T1000 (cell line): ENCODE measurements at regions not wholly inside any gene's neighbourhood (a gene's known extent, or its start where the extent isn't known, plus 50 kb on each side); places are given as distances from the start of the nearest gene placed in this dataset.
A peak's percentile ranks its signal among the peaks of the same experiment; 100 is the strongest.

ENCODE experiments used
- DNase-seq: peaks from one replicate; lab custom pipeline; 2025; ENCODE audit warnings: mixed read lengths; lab: John Stamatoyannopoulos, UW

DNA sequence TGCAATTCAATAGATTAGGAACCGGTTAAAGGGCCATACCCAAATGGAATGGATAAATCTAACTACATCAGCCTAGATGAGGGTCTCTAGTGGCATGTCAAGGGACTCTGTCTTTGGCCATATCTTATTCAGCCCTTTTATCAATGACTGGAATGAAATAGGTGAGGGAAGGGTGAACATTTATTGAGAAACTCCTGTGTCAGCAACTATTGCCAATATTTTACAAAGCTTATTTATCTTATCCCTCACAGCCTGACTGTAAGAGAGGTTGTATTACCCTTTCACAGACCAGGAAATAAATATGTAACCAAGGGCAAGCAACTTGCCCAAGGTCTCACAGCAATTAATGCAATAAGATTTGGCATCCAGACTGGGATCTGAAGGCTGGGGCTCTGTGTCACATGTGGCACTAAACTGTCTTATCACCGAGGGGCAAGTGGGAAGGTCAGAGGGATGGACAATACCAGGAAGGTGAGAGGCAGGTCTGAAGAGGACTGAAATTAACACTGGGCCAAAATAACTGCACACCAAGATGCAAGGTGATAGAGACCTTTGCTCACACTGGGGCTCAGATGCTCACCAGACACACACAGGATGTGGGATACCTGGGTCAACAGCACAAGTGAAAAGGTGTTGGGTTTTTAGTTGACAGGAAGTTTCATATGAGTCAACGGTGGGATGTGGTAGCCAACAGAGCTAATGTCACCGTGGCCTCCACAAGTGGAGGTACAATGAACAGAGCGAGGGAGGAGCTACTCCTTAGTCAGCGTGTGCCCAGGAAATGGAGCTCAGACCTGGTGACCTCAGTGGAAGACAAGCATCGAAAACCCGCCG lies 261.3 kb downstream of the RPLP1 start:
- no peak for DNase-seq

DNA sequence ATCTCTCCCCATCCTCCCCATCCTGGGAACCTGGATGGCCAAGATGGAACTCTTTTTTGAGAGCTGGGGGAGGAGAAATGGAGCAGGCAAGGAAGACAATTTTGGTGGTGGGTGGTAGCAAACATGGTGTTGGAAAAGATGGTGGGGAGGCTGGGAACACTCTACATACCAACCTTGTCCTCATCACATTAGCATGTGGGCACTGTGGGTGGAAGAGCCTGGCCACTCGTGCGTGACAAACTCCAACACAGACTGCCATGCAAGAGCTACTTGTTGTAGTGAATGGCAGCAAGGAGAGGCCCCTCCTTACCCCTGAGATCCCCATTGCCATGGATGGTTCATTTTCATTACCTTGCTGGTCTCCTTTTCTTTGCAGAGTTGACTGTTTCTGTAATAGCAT lies 262.6 kb downstream of the RPLP1 start:
- no peak for DNase-seq

DNA sequence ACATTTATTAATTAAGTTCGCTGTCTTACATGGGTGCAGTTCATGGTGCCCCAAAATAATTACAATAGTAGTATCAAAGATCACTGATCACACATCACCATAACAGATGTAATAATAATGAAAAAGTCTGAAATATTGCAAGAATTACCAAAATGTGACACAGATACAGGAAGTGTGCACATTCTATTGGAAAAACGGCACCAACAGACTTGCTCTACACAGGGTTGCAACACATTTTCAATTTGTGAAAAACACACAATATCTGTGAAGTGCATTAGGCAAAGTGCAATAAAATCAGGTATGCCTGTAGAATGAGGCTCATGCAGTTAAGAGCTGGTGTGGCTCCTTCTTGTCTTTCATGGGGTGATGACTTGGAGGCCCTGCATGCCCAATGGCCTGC lies 265.8 kb downstream of the RPLP1 start:
- DNase-seq, result no peak

DNA sequence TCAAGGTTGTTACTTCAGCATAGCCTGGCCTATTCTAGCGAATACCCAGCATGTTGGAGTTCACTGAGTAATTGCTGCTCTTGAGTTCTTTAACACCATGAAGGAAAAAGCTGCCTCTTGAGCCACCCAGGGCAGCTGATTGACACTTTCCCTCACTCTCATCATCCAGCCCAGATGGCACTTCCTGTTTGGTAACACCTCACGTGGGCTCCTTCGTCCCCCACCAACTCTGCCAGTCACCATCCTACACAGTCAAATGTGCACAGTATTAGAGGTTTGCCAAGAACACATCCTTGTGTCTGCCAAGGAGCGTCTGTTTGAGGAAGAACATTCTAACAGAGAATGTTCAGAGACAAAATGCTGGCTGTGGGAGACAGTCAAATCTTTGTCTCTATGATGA lies 266.3 kb downstream of the RPLP1 start:
- DNase-seq, result no peak

DNA sequence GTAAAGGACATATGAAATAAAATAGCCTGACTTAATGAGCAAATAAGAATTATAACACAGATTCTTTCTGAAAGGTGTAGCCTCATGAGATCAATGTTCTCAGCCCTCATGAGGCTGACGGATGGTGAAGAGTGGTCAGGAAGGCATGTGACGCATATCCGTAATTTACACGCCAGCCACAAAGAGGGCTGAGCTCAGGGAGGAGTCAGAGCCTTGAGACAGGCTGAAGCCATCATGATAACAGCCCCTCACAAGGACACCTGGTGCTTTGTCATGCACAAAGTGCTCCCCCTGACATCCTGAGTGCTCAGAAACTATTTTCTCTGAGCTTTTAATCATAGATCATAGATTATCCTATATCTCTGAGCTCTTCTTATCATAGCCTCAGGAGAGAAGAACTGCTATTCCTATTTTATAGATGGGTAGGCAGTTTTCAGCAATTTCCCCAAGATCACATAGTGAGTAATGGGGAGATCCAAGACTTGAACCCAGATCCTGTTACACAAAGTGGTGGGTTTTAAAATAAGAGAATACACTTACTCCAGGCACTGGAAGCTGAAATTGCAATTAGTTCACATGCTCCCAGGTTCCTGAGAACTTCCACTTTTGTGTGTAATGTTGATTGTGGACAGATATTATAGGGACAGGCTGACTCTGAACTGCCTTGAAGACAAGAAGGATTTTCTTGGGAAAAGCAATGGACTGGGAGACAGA lies 267.1 kb downstream of the RPLP1 start:
- no peak for DNase-seq

DNA sequence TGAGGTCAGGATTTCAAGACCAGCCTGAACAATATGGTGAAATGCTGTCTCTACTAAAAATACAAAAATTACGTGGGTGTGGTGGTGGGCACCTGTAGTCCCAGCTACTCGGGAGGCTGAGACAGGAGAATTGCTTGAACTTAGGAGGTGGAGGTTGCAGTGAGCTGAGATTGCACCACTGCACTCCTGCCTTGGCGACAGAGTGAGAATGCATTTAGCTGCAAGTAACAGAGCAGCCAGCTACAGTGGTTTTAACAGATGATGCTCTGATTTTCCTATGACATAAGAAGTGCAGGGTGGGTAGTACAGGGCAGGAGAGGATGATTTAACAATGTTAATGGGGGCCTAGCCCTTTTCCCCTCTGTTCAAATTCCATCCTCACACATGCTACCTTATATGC lies 267.9 kb downstream of the RPLP1 start:
- no peak for DNase-seq

DNA sequence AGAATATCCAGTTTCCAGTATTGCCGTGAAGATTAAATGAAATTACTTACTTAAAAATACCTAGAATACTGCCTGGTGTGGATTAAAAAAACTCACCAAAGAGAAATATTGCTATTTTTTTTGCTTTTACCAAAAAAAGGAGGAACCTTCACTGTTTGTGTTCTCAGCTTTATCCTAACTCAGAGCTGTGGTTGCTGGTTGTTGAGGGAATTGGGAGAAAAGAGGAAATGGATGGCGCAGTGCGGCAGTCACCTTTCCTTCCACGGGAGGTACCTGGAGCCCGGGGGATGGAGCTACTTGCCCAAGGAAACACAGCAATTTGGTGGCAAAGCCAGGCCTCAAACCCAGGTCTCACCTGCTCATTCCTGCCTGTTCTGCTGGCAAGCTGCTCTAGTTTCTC lies 270.3 kb downstream of the RPLP1 start:
- no peak for DNase-seq

DNA sequence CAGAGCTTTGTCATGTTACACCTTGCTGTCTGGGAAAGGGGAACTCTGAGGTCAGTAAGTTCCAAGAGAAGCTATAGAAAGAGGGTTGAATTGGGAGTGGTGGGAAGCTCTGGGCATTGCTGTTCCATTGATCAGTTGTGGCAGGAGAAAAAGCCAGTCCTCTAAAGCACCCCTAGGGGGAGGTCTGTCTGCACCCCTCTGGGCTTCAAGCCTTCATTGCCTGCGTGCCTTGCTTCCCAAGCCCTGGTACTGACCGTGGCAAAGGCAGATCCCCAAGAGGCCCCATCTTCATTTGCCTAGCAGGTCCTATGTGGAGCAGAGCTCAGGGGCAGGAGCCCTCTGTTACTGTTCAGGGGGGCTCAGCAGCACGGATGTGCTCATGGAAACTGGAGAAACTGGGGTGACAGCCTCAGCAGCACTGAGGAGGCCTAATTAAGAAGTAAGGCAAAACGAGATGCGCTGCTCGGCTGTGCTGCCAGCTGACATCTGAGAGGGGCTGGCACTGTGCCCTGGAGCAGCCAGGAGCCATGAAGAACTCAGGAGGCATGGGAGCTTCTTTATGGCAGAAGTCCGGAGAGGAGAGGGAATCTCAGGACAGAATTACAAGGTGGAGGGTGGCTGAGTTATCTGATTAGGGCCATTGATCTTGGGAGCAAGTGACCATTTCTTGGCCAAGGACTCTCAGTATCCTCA lies 270.9 kb downstream of the RPLP1 start:
- no peak for DNase-seq

DNA sequence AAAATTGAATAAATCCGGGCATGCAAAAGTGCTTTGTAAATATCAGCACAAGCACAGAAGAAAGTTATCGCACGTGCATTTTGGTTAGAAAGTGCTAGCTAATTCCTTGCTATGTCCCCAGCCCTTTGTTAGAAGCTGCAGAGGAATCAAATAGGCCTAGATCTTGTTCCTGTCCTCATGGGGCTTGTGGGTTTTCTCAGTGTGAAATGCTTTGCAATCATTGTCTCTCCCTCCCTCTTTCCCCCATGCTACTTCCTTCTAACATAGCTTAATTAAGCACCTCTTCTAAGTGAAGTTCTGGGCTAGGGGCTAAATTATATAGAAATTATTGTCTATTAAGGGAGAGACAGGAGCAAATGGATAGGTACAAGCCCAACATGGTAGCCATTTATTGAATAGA lies 271.7 kb downstream of the RPLP1 start:
- DNase-seq, result no peak

DNA sequence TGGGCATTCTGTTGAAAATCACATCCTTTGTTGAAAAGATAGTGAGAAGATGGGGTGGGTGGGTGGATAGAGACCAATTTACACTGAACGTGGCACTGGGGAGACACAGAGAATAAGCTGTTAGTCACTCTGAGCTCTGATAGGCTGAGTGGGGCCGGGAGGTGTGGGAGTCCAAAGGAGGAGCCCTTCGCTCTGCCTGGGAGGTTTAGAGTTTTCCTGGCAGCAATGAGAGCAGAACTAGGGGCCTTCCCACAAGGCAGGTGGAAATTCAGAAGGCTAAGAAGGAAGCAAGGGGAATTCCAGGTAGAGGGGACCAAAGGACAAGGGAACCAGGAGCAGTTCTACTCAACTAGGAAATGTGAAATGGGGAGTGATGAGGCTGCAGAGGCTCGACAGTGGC lies 272.7 kb downstream of the RPLP1 start:
- no peak for DNase-seq

DNA sequence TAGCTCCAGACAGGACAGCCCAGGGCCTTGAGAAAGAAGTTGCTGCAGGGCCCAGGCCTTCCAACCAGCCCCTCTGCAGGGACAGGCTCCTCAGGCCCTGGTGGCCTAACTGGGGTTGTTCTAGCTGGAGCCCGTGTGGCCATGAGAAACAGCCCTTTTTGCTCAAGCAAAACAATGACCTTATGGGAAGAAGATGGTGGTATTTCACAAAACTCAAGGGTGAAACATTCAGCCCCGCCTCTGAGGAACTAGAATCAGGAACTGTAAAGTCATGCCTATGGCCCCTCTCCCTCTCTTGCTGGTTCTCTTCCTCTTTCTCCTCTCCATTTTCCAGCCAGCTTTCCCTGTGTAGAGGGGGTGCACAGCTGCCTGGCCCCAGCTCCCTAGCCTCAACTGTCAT lies 273.3 kb downstream of the RPLP1 start:
- DNase-seq, result no peak

DNA sequence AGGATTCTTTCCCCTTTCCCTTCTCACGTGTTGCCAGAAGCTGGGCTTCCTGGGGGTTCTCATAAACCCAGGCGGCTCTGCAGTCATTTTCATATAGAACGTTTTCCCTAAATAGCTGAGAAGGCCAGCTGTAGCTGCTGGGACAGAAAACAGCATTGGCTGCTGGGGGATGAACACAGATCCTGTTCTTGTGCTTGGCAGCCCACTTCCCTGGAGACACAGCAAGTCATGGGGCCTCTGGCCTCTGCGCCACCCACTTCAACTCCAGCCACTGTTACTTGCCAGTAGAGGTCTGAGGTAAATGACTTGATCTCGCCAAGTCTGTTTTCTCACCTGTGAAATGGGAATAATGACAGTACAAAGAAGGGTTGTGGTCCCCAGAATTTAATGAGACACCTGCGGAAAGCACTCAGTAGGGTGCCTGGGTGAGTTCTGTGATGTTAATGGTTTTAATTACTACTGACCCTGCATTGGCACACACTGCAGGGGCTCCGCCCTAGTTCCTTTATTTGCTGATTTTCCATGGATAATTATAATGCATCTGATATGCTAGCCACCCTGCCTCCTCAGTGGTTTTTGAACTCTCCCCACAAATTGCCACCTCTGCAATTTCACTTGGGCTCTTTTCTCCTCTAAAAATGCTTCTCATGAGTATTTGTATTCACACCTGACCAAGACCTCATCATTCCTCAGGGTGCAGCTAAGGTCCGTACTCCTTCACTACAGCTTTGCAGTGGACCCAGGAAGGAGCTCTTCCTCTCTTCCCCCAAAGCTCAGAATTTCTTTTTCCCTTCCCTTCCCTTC lies 274.7 kb downstream of the RPLP1 start:
- DNase-seq, result no peak

DNA sequence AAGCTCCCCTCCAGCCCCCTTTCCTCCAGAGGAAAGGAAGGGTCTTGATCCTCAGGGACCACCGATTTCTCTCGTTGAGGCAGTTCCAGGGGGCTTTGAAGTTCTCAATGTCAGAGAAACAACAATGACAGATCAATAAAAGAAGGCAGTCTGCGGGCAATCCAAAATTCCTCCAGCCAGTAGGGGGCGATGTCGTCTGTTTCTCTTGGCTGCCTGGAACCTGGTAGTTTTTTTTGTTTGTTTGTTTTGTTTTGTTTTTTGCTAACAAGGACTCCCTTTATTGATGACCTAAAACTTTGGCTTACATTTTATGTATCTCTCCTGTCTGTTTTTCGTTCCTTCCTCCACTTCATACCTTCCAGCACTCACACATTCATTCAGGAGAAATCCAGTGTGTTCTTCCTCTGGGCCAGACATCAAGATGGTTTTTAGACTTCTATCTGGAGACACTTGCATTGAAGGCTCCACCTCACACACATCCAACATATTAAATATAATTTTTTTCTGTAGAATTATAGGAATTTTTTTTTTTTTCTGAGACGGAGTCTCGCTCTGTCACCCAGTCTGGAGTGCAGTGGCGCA lies 276.6 kb downstream of the RPLP1 start:
- peak; percentile 45 for DNase-seq

DNA sequence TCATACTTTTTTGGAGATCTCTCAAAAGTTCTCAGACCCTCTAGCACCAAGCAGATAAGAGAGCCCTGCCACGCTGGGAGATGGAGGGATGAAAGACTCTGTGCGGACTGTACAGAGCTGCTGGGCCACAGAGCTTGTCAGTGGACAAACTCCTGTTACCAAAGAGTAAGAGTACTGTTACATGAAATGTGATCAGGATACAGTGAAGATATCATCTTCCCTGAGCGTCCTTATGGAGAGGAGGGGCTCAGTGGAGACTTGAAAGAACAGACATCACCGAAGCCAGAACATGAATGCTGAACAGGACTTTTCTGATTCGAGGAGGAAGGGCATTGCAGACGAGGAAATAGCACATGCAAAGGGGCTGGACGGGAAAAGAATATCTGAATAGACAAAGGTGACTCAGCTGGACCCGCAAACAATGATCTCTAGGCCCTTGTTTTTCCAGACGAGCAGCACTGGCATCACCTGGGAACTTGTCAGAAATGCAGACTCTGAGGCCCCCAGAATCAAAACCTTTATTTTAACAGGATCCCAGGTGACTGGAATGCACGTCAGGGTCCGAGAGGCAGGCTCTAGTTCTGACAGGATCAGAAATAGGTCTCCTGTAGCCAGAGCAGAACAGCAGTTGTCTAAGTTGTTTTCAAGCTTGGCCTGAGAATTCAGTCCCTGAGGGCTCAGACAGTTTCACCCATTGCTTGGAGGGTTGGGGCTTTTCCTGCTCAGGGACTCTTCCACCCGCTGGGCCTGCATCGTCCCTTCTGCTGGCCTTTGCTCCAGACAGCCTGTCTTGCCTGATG lies 277.9 kb downstream of the RPLP1 start:
- no peak for DNase-seq

DNA sequence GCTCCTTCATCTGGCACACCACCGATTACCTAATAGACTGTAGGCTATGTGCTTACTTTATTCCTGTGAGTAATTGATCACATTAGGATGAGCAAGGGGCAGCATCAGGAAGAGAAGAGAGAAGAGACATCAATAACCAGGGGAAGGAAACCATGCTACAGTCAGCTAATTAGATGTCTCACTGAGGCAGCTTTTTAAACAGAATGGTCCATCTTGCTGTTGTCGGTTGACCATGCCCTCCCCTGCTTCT lies 278.4 kb downstream of the RPLP1 start:
- no peak for DNase-seq

DNA sequence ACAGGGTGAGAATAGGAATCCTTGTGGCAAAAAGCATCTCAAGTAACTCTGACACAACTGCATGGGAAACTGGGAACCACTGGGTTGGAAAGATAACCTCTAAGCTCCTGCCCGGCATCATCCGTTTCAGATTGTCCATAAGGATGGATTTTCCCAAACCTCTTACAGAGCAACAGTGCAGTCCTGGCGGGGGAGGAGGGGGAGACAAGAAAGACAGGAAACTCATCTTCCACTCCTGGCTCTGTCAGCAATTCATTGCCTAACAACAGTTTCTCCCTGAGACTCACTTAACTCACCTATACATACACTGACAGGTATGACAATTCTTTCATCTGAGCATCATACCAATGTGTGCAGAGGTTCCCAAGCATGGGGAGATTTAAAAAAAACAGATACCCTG lies 279.0 kb downstream of the RPLP1 start:
- no peak for DNase-seq

DNA sequence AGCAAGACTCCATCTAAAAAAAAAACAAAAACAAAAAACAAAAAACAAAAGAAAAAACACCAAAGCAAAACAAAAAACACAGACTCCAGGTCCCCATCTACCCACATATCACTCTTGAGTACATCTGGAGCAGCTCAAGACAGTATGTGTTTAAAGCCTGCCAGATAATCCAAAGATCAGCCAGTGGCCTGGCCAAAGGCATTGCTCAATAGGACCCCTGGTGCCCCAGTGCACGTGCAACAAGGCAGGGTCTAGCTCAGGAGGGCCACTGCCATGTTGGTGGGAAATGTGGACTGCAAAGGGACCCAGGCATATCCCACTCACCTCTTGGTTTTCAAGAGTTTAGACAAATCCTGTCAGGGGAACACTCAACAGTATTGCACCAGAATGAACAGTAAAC lies 279.5 kb downstream of the RPLP1 start:
- no peak for DNase-seq

DNA sequence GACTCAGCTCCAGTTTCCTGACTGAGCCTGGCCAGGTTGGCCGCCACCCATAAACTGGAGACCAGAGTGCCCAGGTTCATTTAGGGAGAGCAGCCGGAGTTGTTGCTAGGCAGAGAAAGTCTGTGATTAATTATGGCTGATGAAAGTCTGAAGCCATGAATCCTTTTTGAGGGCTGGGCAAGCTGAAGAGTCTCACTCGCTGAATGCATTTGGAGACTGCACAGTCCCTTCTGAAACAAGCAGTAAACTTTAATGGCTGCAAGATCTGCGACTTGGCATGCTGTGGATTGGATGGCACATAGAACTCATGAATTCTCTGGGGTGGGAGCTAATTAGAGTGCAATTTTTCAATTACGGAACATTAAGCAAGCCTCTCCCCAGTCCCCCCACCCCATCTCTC lies 282.1 kb downstream of the RPLP1 start:
- no peak for DNase-seq

DNA sequence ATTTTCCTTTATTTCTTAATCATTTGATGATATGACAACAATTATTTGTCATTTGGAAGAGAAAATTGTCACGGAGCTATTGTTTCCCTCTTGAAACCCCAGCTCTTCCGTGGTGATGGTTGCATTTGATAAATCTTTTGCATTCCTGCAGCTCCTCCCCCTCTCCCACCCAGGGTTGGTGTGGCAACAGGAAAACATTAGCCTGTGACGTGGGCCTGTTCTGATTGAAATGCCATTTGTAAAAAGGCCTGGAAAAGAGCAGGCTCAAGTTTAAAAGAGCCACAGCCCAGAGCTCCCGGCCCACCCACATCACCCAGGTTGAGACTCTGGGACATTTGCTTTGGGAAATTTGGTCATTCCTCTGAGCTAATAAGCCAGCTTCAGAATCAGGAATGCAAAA lies 282.5 kb downstream of the RPLP1 start:
- no peak for DNase-seq

DNA sequence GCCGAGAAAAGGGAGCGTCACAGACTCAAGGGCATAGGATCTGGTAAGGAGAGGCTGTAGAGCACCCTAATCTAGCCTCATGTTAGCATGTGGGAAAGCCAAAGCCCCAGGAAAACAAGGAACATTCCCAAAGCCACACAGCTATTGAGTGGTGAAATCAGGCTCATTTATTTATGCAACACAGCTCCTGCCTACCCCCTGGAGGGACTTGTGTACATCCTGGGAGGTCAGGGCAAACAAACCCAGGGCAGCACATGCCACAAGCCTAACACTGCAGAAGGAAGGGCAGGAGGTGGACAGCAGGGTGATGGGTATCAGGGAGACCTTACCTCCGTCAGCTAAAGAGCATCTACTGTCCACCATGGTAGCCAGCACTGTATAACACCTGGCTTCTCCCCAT lies 283.5 kb downstream of the RPLP1 start:
- DNase-seq, result no peak

DNA sequence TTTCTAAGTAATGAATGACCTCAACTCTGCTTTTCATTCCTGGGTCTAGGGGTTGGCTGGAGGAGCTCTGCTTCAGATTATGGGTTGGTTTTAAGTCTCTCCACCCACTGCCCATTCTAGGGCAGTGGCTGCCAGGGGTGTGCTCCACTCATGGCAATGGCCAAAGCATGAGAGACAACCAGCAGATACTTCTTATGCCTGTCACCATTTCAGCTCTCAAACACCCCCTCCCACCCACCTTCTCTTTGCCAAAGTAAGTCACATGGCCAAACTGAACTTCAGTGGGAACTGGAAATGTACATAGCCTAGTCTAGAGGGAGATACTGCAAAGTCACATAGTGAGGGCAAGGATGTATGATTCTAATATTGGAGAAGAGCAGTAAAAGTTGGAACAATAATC lies 285.3 kb downstream of the RPLP1 start:
- no peak for DNase-seq
